ENCODE measurements at regions not wholly inside any gene's neighbourhood (a gene's known extent, or its start where the extent isn't known, plus 50 kb on each side); places are given as distances from the start of the nearest gene placed in this dataset.

DNA sequence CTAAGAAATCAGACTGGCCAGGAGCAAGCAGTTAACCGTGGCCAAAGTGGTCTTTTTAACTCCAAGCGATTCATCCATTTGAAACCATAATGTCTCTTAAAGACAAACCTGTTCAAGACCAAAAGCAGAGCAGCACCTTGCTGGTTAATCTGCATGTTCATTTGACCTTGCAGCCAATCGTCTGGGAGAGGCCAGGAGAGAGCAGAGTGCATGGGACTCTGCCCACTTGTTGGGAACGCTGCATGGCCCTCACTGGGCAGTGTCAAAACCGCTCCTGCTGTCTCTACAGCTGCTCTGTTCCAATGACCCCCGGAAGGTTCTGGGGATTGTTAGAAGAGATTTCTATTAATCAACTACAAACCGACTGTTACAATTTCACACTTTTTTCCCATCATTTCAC, 79.6 kb downstream of the OLIG3 start:
- TF ChIP-seq CHD4 (IDR thresholded peaks at IDR 0.05; ENCODE audit: borderline replicate concordance) (no peak), MAFK (IDR thresholded peaks at IDR 0.05; ENCODE audit: partially characterized antibody) (no peak), SREBF2 (IDR thresholded peaks at IDR 0.05) (no peak), POLR2A (IDR thresholded peaks at IDR 0.05; ENCODE audit: low read length) (no peak), POLR2AphosphoS2 (conservative IDR thresholded peaks at IDR 0.05; ENCODE audit: low read length) (no peak), BHLHE40 (IDR thresholded peaks at IDR 0.05; ENCODE audit: low read depth, low read length) (no peak)
- TF ChIP-seq, protein P1, sequence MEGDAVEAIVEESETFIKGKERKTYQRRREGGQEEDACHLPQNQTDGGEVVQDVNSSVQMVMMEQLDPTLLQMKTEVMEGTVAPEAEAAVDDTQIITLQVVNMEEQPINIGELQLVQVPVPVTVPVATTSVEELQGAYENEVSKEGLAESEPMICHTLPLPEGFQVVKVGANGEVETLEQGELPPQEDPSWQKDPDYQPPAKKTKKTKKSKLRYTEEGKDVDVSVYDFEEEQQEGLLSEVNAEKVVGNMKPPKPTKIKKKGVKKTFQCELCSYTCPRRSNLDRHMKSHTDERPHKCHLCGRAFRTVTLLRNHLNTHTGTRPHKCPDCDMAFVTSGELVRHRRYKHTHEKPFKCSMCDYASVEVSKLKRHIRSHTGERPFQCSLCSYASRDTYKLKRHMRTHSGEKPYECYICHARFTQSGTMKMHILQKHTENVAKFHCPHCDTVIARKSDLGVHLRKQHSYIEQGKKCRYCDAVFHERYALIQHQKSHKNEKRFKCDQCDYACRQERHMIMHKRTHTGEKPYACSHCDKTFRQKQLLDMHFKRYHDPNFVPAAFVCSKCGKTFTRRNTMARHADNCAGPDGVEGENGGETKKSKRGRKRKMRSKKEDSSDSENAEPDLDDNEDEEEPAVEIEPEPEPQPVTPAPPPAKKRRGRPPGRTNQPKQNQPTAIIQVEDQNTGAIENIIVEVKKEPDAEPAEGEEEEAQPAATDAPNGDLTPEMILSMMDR (IDR thresholded peaks at IDR 0.05) = no peak
